ENCODE measurements at regions not wholly inside any gene's neighbourhood (a gene's known extent, or its start where the extent isn't known, plus 50 kb on each side); places are given as distances from the start of the nearest gene placed in this dataset.

DNA sequence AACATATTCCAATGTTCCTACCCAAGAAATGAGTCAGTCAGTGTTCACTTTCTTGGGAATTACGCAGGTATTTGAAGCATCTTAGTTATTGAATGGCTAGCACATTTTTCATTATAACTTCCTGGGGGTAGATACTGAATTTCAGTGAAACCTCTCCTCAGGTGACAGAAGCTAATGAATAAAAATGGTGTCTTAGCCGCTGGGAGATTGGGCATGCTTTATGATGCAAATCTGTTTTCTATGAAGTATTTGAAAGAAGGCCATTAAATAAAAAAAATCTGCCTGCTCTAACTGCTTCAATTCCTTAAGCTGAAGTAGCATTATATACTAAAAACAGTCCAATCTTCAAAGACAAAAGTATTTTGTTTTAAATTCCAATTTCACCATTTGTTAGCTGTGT, 132.8 kb upstream of the CYRIA start:
- H4K20me1 ChIP-seq (ENCODE audit: control insufficient read depth, insufficient read depth): no peaks in the 10 kb centered on the region
- RAD21 ChIA-PET (ENCODE audit: unreplicated experiment): no interaction called here
- H3K27me3 ChIP-seq (replicated peaks in 1 of 2; ENCODE audit: control insufficient read depth in 2 of 2, insufficient read depth in 2 of 2, low read length in 1 of 2): no peaks in the 10 kb centered on the region
- no peak overlapping the region for H3K9ac ChIP-seq (ENCODE audit: control insufficient read depth, insufficient read depth, low read length)
- DNase-seq (ENCODE audit: low read depth, low spot score) (no peak), FAIRE-seq (no peak), ATAC-seq (no peak)
- WGBS (ENCODE audit: insufficient coverage, insufficient replicate concordance, low lambda C conversion rate, missing lambda C conversion rate): 45% methylated on average over 2 of the region's 2 CpGs
- POLR2A ChIA-PET: no interaction called here
- no TSS peak for BruUV-seq (replicated peaks)
- no peaks in the 10 kb centered on the region for H3K9me3 ChIP-seq (replicated peaks; ENCODE audit: control insufficient read depth, insufficient read depth, low read length)
- no peak overlapping the region for H3K4me2 ChIP-seq (ENCODE audit: control insufficient read depth, insufficient read depth)
- intact Hi-C loops (cut with micrococcal nuclease; ENCODE audit: unreplicated experiment): no loop called here
- H3K79me2 ChIP-seq (ENCODE audit: control insufficient read depth, insufficient read depth, low read length): no peaks in the 10 kb centered on the region
- H3K4me3 ChIP-seq: no peak overlapping the region
- SMC1A ChIA-PET (ENCODE audit: uncharacterized antibody, unreplicated experiment): no interaction called here
- H3K36me3 ChIP-seq (ENCODE audit: control insufficient read depth in 2 of 2, insufficient read depth in 2 of 2, low read length in 1 of 2): no peaks in the 10 kb centered on the region
- TF ChIP-seq SKIL (IDR thresholded peaks at IDR 0.05; ENCODE audit: low read depth, poor library complexity, severe bottlenecking) (no peak), PBX3 (IDR thresholded peaks at IDR 0.05; ENCODE audit: insufficient replicate concordance, low read depth, low read length) (no peak), ETV6 (conservative IDR thresholded peaks at IDR 0.05 in 1 of 2, IDR thresholded peaks at IDR 0.05 in 1 of 2; ENCODE audit: borderline replicate concordance in 1 of 2, low read depth in 1 of 2) (no peak), EED (IDR thresholded peaks at IDR 0.05; ENCODE audit: low read depth) (no peak)
- TF ChIP-seq, protein P1, sequence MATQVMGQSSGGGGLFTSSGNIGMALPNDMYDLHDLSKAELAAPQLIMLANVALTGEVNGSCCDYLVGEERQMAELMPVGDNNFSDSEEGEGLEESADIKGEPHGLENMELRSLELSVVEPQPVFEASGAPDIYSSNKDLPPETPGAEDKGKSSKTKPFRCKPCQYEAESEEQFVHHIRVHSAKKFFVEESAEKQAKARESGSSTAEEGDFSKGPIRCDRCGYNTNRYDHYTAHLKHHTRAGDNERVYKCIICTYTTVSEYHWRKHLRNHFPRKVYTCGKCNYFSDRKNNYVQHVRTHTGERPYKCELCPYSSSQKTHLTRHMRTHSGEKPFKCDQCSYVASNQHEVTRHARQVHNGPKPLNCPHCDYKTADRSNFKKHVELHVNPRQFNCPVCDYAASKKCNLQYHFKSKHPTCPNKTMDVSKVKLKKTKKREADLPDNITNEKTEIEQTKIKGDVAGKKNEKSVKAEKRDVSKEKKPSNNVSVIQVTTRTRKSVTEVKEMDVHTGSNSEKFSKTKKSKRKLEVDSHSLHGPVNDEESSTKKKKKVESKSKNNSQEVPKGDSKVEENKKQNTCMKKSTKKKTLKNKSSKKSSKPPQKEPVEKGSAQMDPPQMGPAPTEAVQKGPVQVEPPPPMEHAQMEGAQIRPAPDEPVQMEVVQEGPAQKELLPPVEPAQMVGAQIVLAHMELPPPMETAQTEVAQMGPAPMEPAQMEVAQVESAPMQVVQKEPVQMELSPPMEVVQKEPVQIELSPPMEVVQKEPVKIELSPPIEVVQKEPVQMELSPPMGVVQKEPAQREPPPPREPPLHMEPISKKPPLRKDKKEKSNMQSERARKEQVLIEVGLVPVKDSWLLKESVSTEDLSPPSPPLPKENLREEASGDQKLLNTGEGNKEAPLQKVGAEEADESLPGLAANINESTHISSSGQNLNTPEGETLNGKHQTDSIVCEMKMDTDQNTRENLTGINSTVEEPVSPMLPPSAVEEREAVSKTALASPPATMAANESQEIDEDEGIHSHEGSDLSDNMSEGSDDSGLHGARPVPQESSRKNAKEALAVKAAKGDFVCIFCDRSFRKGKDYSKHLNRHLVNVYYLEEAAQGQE (IDR thresholded peaks at IDR 0.05; ENCODE audit: low read depth, low read length): no peak
- H3K27ac ChIP-seq (ENCODE audit: control insufficient read depth, insufficient read depth): no peak overlapping the region
- CTCF ChIA-PET: no interaction called here
- no peaks in the 10 kb centered on the region for H3K4me1 ChIP-seq (ENCODE audit: control insufficient read depth, insufficient read depth, low read length)
- H2AFZ ChIP-seq (ENCODE audit: control insufficient read depth, low read depth, low read length): no peak overlapping the region
- in situ Hi-C loops (cut with MboI): no loop called here
